Astrocyte of the cerebellum (primary cell): ENCODE measurements at regions not wholly inside any gene's neighbourhood (a gene's known extent, or its start where the extent isn't known, plus 50 kb on each side); places are given as distances from the start of the nearest gene placed in this dataset.
A peak's percentile ranks its signal among the peaks of the same experiment; 100 is the strongest.

Source experiments
- DNase-seq: peaks from one replicate; pipeline ENCODE4 v3.0.0-alpha.2; 2011; ENCODE audit warnings: low read depth
- H3K4me3 ChIP-seq: 2 replicates; pipeline ENCODE4 v1.5.1; 2011; ENCODE audit warnings: mild to moderate bottlenecking, low read depth, low read length, moderate library complexity
- in situ Hi-C: cut with HindIII; loops from 2 replicates; pipeline ENCODE4 v1.10.0; 2017; ENCODE audit warnings: low sequenced_read_pairs
- TF ChIP-seq, protein P1 (sequence below): IDR thresholded peaks from 2 replicates; pipeline ENCODE4 v1.5.1; 2012; ENCODE audit warnings: low read length, low read depth, moderate library complexity, mild to moderate bottlenecking; ENCODE audit errors: missing control alignments

- TF ChIP-seq, protein P1, sequence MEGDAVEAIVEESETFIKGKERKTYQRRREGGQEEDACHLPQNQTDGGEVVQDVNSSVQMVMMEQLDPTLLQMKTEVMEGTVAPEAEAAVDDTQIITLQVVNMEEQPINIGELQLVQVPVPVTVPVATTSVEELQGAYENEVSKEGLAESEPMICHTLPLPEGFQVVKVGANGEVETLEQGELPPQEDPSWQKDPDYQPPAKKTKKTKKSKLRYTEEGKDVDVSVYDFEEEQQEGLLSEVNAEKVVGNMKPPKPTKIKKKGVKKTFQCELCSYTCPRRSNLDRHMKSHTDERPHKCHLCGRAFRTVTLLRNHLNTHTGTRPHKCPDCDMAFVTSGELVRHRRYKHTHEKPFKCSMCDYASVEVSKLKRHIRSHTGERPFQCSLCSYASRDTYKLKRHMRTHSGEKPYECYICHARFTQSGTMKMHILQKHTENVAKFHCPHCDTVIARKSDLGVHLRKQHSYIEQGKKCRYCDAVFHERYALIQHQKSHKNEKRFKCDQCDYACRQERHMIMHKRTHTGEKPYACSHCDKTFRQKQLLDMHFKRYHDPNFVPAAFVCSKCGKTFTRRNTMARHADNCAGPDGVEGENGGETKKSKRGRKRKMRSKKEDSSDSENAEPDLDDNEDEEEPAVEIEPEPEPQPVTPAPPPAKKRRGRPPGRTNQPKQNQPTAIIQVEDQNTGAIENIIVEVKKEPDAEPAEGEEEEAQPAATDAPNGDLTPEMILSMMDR, result no peak
- in situ Hi-C loops, result no loop called here
- DNase-seq, result no peak
Measured at GRCh38 chr18:40531051-40531450, 1424.0 kb upstream of the PIK3C3 start.

GRCh38 chr18:40529478-40529877 is 1425.6 kb upstream of the PIK3C3 start:
- TF ChIP-seq, protein P1, result peak; percentile 9
- no peak overlapping the region for H3K4me3 ChIP-seq
- no peak for DNase-seq
- in situ Hi-C loops, result no loop called here

More at GRCh38 chr18:40531051-40531450, 1424.0 kb upstream of the PIK3C3 start:
- no peak overlapping the region for H3K4me3 ChIP-seq

- no peak for DNase-seq
- H3K4me3 ChIP-seq, result no peak overlapping the region
- TF ChIP-seq, protein P1, result no peak
- in situ Hi-C loops, result no loop called here
Measured at GRCh38 chr18:40524881-40525280, 1430.2 kb upstream of the PIK3C3 start.

DNA sequence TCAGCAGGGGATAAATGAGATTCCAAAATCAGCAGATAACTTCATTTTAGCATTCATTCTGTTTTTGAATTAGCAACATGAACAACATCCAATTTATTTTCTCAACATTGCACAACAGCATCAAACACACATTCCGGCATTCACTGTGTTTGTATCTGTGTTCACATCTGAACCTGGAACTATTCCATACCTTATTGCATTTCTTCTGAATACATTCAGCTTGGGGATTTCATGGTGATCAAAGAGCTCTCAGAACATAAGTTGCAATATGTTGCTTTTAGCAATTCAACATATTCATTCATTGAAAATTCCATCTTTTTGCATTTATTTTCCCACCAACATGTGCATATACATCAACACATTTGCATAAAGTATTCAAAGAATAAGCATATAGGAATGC is 1431.7 kb upstream of the PIK3C3 start:
- no peak overlapping the region for H3K4me3 ChIP-seq
- in situ Hi-C loops, result no loop called here
- no peak for DNase-seq
- TF ChIP-seq, protein P1, result no peak

DNA sequence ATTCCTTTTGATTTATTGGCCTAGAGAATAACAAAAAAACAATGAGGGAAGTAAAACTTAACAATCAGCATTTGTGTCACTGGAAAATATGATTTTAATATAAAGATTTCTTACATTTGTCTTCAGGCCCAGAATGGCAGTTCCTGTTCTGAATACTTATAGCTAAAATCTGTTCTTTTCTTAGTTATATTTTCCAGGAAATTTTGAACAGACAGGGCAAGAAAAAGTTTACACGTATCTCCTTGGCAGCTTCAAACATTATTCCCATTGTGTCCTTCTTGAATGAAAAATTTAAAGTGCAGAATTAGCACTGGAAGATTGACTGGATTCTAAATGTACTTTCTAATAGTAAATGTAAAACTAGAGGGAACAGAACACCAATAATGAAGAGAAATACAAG is 1454.0 kb upstream of the PIK3C3 start:
- H3K4me3 ChIP-seq, result no peak overlapping the region
- TF ChIP-seq, protein P1, result no peak
- no peak for DNase-seq
- in situ Hi-C loops, result no loop called here

DNA sequence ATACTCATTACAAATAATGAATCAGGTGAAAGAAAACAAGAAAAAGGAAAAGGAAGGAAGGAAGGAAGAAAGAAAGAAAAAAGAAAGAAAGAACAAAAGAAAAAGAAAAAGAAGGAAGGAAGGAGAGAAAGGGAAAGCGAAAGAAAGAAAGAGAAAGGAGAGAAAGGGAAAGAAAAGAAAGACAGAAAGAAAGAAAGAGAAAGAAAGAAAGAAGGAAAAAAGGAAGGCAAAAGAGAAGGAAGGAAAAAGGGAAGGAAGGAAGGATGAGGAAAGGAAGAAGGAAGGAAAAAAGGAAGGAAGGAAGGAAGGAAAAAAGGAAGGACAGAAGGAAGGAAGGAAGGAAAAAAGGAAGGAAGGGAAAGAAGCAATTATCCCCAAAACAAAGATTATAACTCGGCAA is 1460.4 kb upstream of the PIK3C3 start:
- H3K4me3 ChIP-seq, result no peak overlapping the region
- in situ Hi-C loops, result no loop called here
- no peak for DNase-seq
- TF ChIP-seq, protein P1, result no peak

DNA sequence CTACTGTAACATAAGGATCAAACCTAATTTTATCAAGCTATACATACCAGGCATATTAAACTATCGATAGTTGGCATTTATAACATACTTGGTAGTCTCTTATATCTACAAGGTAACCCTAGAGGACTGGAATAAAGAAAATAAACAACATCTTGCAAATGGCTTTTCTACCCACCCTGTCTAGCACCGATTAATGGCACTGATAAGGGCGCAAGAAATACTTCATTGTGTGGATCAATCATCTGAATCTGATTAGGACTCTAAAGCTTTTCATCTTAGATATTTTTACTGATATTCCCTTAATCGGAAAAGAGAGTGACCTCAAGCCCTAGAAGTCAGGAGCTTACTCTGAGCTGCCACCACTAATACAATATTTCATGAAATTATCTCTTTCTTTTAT is 1461.7 kb upstream of the PIK3C3 start:
- DNase-seq, result no peak
- TF ChIP-seq, protein P1, result no peak
- in situ Hi-C loops, result no loop called here
- no peak overlapping the region for H3K4me3 ChIP-seq
